Endodermal cell (in vitro differentiated cells): ENCODE measurements at regions not wholly inside any gene's neighbourhood (a gene's known extent, or its start where the extent isn't known, plus 50 kb on each side); places are given as distances from the start of the nearest gene placed in this dataset.

ENCODE experiments used
- DNase-seq: peaks from one replicate; pipeline ENCODE4 v3.0.0-alpha.2; 2017
- H3K27ac ChIP-seq: 2 replicates; pipeline ENCODE4 v1.5.1; 2013; ENCODE audit warnings: mild to moderate bottlenecking, low read depth, low read length, moderate library complexity
- H3K27me3 ChIP-seq: 2 replicates; pipeline ENCODE4 v1.6.1; 2013; ENCODE audit warnings: mild to moderate bottlenecking, low read length, moderate library complexity; ENCODE audit not compliant: insufficient read depth, control insufficient read depth, poor library complexity, severe bottlenecking
- H3K36me3 ChIP-seq: 2 replicates; pipeline ENCODE4 v1.7.0; 2013; ENCODE audit warnings: mild to moderate bottlenecking, low read length, moderate library complexity; ENCODE audit not compliant: control insufficient read depth, insufficient read depth
- H3K4me1 ChIP-seq: one replicate; pipeline ENCODE4 v1.7.0; 2013; ENCODE audit warnings: low read length; ENCODE audit not compliant: control insufficient read depth, insufficient read depth
- H3K4me3 ChIP-seq: 2 replicates; pipeline ENCODE4 v1.5.1; 2013; ENCODE audit warnings: mild to moderate bottlenecking, low read length, moderate library complexity
- H3K9ac ChIP-seq: 2 replicates; pipeline ENCODE4 v1.6.1; 2013; ENCODE audit warnings: mild to moderate bottlenecking, low read length, moderate library complexity; ENCODE audit not compliant: poor library complexity, severe bottlenecking; ENCODE audit errors: extremely low read depth
- H3K9me3 ChIP-seq: 2 replicates; pipeline ENCODE4 v1.6.1; 2013; ENCODE audit warnings: mild to moderate bottlenecking, low read length, moderate library complexity; ENCODE audit not compliant: control insufficient read depth
- H3K27ac Mint-ChIP-seq: 2 replicates; pipeline ENCODE4 v1.8.0; 2020; ENCODE audit warnings: mixed read lengths
- H3K27me3 Mint-ChIP-seq: 2 replicates; pipeline ENCODE4 v1.8.0; 2021; ENCODE audit warnings: mild to moderate bottlenecking, mixed read lengths; ENCODE audit not compliant: insufficient read depth
- H3K36me3 Mint-ChIP-seq: 2 replicates; pipeline ENCODE4 v1.8.0; 2020; ENCODE audit warnings: low read depth, mixed read lengths
- H3K4me1 Mint-ChIP-seq: 2 replicates; pipeline ENCODE4 v1.8.0; 2020; ENCODE audit warnings: mixed read lengths
- H3K4me3 Mint-ChIP-seq: 2 replicates; pipeline ENCODE4 v1.8.0; 2020; ENCODE audit warnings: mild to moderate bottlenecking, moderate library complexity, mixed read lengths
- H3K9me3 Mint-ChIP-seq: 2 replicates; pipeline ENCODE4 v1.8.0; 2020; ENCODE audit warnings: mild to moderate bottlenecking, mixed read lengths
- WGBS, 2 experiments: methylation state at CpG; one replicate each; pipeline versions ENCODE4 v1.1.5 to v1.1.7; 2013; ENCODE audit warnings: missing lambda C conversion rate in 2 of 2, mixed read lengths in 1 of 2; ENCODE audit not compliant: insufficient coverage in 1 of 2, insufficient read length in 1 of 2; 5-methylcytosine and 5-hydroxymethylcytosine counted together
- TF ChIP-seq, protein P1 (sequence below): fragments of 200-600 bp; sonication (generic); conservative IDR thresholded peaks from 2 replicates; pipeline ENCODE4 v1.5.0; 2021; ENCODE audit warnings: antibody characterized with exemption, mild to moderate bottlenecking

DNA sequence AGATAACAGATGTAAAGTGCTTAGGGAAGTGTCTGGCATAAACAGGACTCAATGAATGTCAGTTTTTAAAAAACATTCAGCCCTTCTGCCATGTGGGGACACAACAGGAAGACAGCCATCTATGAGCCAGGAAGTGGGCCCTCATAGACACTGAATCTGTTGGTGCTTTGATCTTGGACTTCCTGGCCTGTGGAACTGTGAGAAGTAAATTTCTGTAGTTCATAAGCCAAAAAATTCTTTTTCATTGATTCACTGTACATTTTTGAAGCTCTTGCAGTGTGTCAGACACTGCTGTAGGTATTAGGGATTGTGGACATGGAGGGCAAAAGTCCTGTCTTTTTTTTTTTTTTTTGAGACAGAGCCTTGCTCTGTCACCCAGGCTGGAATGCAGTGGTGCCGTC lies 188.6 kb downstream of the HIPK3 start:
- no peak overlapping the region for H3K9ac ChIP-seq
- 71 to 96% methylated on average over 1 of the region's 1 CpG for WGBS, 2 experiments
- no peaks in the 10 kb centered on the region for H3K4me1 ChIP-seq
- DNase-seq, result no peak
- H3K36me3 ChIP-seq, result no peaks in the 10 kb centered on the region
- no peaks in the 10 kb centered on the region for H3K9me3 ChIP-seq
- peaks cover 2% of the 10 kb centered on the region for H3K27me3 Mint-ChIP-seq
- H3K27ac ChIP-seq, result no peak overlapping the region
- H3K4me1 Mint-ChIP-seq, result no peaks in the 10 kb centered on the region
- no peak overlapping the region for H3K4me3 Mint-ChIP-seq
- H3K36me3 Mint-ChIP-seq, result no peaks in the 10 kb centered on the region
- H3K27me3 ChIP-seq, result no peaks in the 10 kb centered on the region
- H3K4me3 ChIP-seq, result no peak overlapping the region
- TF ChIP-seq, protein P1, sequence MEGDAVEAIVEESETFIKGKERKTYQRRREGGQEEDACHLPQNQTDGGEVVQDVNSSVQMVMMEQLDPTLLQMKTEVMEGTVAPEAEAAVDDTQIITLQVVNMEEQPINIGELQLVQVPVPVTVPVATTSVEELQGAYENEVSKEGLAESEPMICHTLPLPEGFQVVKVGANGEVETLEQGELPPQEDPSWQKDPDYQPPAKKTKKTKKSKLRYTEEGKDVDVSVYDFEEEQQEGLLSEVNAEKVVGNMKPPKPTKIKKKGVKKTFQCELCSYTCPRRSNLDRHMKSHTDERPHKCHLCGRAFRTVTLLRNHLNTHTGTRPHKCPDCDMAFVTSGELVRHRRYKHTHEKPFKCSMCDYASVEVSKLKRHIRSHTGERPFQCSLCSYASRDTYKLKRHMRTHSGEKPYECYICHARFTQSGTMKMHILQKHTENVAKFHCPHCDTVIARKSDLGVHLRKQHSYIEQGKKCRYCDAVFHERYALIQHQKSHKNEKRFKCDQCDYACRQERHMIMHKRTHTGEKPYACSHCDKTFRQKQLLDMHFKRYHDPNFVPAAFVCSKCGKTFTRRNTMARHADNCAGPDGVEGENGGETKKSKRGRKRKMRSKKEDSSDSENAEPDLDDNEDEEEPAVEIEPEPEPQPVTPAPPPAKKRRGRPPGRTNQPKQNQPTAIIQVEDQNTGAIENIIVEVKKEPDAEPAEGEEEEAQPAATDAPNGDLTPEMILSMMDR, result no peak
- H3K9me3 Mint-ChIP-seq, result peaks cover 5% of the 10 kb centered on the region
- H3K27ac Mint-ChIP-seq, result no peak overlapping the region

DNA sequence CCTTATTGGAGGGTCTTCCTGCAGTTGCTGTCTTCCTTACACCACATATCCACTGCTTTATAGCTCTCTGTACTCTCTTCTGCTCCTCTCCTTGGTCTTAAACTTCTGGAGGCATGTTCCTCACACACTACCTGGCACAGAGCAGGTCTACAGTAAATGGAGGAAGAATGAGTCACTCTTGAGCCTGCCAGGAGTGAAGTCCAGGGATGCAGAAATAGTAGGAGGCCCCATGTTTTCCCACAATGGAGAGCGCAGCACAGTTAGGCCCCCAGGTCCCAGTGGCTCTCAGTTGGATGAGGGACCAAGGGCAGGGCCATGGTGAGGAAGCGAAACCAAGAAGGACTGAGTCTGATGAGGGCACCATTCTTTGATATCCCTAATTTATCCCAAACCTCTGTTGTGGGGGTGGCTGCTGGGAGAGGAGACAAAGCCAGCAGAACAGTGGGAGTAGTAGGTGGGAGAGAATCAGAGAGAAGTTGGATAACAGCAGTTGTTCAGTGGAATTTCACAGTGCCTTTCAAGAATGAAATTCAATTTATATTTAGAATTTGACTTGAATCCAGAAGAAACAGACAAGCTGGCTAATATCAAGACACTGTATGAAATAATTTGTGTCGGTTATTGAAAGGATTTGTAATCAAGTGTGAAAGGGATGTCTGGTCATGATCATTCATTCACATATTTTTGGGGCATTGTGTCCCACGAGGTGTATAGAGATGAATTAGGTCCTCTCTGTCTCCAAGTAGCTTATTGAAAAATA lies 187.8 kb downstream of the HIPK3 start:
- Mint-ChIP-seq H3K27me3 (peaks cover 2% of the 10 kb centered on the region), H3K4me3 (no peak overlapping the region), H3K4me1 (no peaks in the 10 kb centered on the region), H3K9me3 (peaks cover 5% of the 10 kb centered on the region), H3K36me3 (no peaks in the 10 kb centered on the region), H3K27ac (no peak overlapping the region)
- Histone ChIP-seq H3K27ac (no peak overlapping the region), H3K9me3 (no peaks in the 10 kb centered on the region), H3K36me3 (no peaks in the 10 kb centered on the region), H3K4me1 (no peaks in the 10 kb centered on the region), H3K27me3 (no peaks in the 10 kb centered on the region), H3K4me3 (no peak overlapping the region), H3K9ac (no peak overlapping the region)
- TF ChIP-seq, protein P1, result no peak
- WGBS, 2 experiments, result 95 to 96% methylated on average over 3 to 4 of the region's 4 CpGs
- DNase-seq, result no peak

DNA sequence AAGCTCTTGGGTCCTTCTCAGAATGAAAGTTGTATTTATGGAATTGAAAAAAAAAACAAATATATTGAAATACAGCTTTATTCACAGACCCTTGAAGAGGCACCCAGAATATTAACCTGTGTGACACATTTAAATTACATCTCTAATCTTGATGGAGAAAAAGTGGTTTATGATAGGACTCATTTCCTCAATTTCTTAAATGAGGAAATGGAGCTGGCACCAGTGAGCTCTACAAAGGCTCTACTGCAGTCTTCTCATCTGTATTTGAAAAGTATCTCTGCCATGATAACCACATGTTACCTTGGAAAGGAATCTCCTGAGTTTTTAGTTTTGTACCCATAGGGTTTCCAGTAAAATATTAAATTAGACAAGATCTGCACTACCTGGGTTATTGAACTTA lies 186.5 kb downstream of the HIPK3 start:
- no peak for DNase-seq
- Mint-ChIP-seq H3K9me3 (peaks cover 5% of the 10 kb centered on the region), H3K4me3 (no peak overlapping the region), H3K27ac (no peak overlapping the region), H3K27me3 (no peaks in the 10 kb centered on the region), H3K4me1 (no peaks in the 10 kb centered on the region), H3K36me3 (no peaks in the 10 kb centered on the region)
- Histone ChIP-seq H3K4me3 (no peak overlapping the region), H3K27me3 (no peaks in the 10 kb centered on the region), H3K9me3 (no peaks in the 10 kb centered on the region), H3K9ac (no peak overlapping the region), H3K4me1 (no peaks in the 10 kb centered on the region), H3K36me3 (no peaks in the 10 kb centered on the region), H3K27ac (no peak overlapping the region)
- TF ChIP-seq, protein P1, result no peak
